Left ventricle myocardium inferior (tissue), 1 donor: ENCODE measurements at regions not wholly inside any gene's neighbourhood (a gene's known extent, or its start where the extent isn't known, plus 50 kb on each side); places are given as distances from the start of the nearest gene placed in this dataset.
"Not testable (repeated sequence)": the region's sequence is repeated elsewhere in the genome, so short reads cannot be mapped to it uniquely, and the experiment has no call there.

Experiments used
- DNase-seq: peaks from one replicate; pipeline ENCODE4 v3.0.0-alpha.2; 2020
- H3K27ac ChIP-seq: fragments of 200-600 bp; replicated peaks from 2 replicates; pipeline ENCODE4 v1.8.0; 2021
- H3K27me3 ChIP-seq: fragments of 200-600 bp; 2 replicates; pipeline ENCODE4 v1.8.0; 2021; ENCODE audit warnings: low read depth
- H3K36me3 ChIP-seq: fragments of 200-600 bp; 2 replicates; pipeline ENCODE4 v1.8.0; 2021
- H3K4me1 ChIP-seq: fragments of 200-600 bp; 2 replicates; pipeline ENCODE4 v1.8.0; 2021
- H3K4me3 ChIP-seq: fragments of 200-600 bp; 2 replicates; pipeline ENCODE4 v1.8.0; 2021; ENCODE audit warnings: mild to moderate bottlenecking, moderate library complexity
- H3K9me3 ChIP-seq: fragments of 200-600 bp; replicated peaks from 2 replicates; pipeline ENCODE4 v1.8.0; 2021
- intact Hi-C: fragments of 100-400 bp; cut with micrococcal nuclease; formaldehyde crosslinking; loops from one replicate; pipeline ENCODE4 v1.11.0; 2022
- TF ChIP-seq, protein P1 (sequence below): fragments of 200-600 bp; IDR thresholded peaks from 2 replicates; pipeline ENCODE4 v1.8.0; 2021; ENCODE audit warnings: antibody characterized with exemption, mild to moderate bottlenecking, borderline replicate concordance
- donor health status: DM: no; HTN: yes; CAD: no; lungs with severe emphysema.

GRCh38 chr3:3433711-3434110 lies 254.2 kb upstream of the CRBN start:
- Histone ChIP-seq H3K4me3 (no peak overlapping the region), H3K27me3 (no peaks in the 10 kb centered on the region), H3K9me3 (no peaks in the 10 kb centered on the region), H3K36me3 (no peaks in the 10 kb centered on the region), H3K4me1 (no peaks in the 10 kb centered on the region), H3K27ac (no peak overlapping the region)
- intact Hi-C loops, result no loop called here
- TF ChIP-seq, protein P1, sequence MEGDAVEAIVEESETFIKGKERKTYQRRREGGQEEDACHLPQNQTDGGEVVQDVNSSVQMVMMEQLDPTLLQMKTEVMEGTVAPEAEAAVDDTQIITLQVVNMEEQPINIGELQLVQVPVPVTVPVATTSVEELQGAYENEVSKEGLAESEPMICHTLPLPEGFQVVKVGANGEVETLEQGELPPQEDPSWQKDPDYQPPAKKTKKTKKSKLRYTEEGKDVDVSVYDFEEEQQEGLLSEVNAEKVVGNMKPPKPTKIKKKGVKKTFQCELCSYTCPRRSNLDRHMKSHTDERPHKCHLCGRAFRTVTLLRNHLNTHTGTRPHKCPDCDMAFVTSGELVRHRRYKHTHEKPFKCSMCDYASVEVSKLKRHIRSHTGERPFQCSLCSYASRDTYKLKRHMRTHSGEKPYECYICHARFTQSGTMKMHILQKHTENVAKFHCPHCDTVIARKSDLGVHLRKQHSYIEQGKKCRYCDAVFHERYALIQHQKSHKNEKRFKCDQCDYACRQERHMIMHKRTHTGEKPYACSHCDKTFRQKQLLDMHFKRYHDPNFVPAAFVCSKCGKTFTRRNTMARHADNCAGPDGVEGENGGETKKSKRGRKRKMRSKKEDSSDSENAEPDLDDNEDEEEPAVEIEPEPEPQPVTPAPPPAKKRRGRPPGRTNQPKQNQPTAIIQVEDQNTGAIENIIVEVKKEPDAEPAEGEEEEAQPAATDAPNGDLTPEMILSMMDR, result no peak
- DNase-seq, result no peak

GRCh38 chr3:3429841-3430240 lies 250.3 kb upstream of the CRBN start:
- no peaks in the 10 kb centered on the region for H3K36me3 ChIP-seq
- no peaks in the 10 kb centered on the region for H3K27me3 ChIP-seq
- no peak for DNase-seq
- H3K4me3 ChIP-seq, result no peak overlapping the region
- peaks cover 12% of the 10 kb centered on the region for H3K9me3 ChIP-seq
- intact Hi-C loops, result no loop called here
- H3K27ac ChIP-seq, result no peak overlapping the region
- H3K4me1 ChIP-seq, result no peaks in the 10 kb centered on the region
- TF ChIP-seq, protein P1, result no peak

GRCh38 chr3:3407707-3408106 lies 228.2 kb upstream of the CRBN start:
- H3K36me3 ChIP-seq, H3K27ac ChIP-seq, H3K4me1 ChIP-seq, H3K27me3 ChIP-seq, intact Hi-C loops, H3K4me3 ChIP-seq, DNase-seq: not testable (repeated sequence)
- peaks cover 39% of the 10 kb centered on the region for H3K9me3 ChIP-seq

GRCh38 chr3:3405131-3405530 lies 225.6 kb upstream of the CRBN start:
- TF ChIP-seq, protein P1, result no peak
- Histone ChIP-seq H3K4me3 (no peak overlapping the region), H3K27me3 (no peaks in the 10 kb centered on the region), H3K36me3 (no peaks in the 10 kb centered on the region), H3K27ac (no peak overlapping the region), H3K4me1 (no peaks in the 10 kb centered on the region), H3K9me3 (peaks cover 42% of the 10 kb centered on the region)
- no peak for DNase-seq
- intact Hi-C loops, result no loop called here

DNA sequence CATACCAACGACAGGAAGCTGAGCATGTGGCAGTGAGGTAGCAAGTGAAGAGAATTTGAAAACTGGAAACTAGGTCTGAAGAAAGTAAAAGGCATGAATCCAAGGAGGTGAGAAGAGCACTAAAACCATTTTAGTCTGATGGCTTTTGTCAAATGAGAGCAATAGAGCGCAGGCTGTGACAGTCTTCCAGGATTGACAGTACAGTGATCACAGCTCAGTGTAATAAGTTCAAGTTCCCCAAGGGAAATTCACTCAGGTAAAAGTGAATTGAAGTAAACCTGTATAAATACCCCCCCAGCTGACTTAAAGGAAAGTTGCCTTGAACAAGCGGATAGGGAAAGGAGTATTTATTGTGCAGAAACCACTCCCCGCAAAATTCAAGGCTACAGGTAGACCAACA lies 224.2 kb upstream of the CRBN start:
- Histone ChIP-seq H3K27ac (no peak overlapping the region), H3K4me3 (no peak overlapping the region), H3K9me3 (peaks cover 42% of the 10 kb centered on the region), H3K27me3 (no peaks in the 10 kb centered on the region), H3K36me3 (no peaks in the 10 kb centered on the region), H3K4me1 (no peaks in the 10 kb centered on the region)
- TF ChIP-seq, protein P1, result no peak
- DNase-seq, result no peak
- intact Hi-C loops, result no loop called here

GRCh38 chr3:3392946-3393345 lies 213.5 kb upstream of the CRBN start:
- intact Hi-C loops, result no loop called here

More at GRCh38 chr3:3392946-3393345, 213.5 kb upstream of the CRBN start:
- Histone ChIP-seq H3K36me3 (no peaks in the 10 kb centered on the region), H3K9me3 (peaks cover 40% of the 10 kb centered on the region), H3K4me3 (no peak overlapping the region), H3K4me1 (no peaks in the 10 kb centered on the region), H3K27me3 (peaks cover 12% of the 10 kb centered on the region), H3K27ac (no peak overlapping the region)
- TF ChIP-seq, protein P1, result no peak
- no peak for DNase-seq
